Activated CD4-positive, alpha-beta T cell treated with anti-CD3 and anti-CD28 coated beads, Interleukin-2, amount 50 U/mL, for 24 hours (primary cell): ENCODE measurements at regions not wholly inside any gene's neighbourhood (a gene's known extent, or its start where the extent isn't known, plus 50 kb on each side); places are given as distances from the start of the nearest gene placed in this dataset.
"Not testable (repeated sequence)": the region's sequence is repeated elsewhere in the genome, so short reads cannot be mapped to it uniquely, and the experiment has no call there.

ENCODE experiments used
- DNase-seq, 2 donors: peaks; one replicate each; pipeline ENCODE4 v3.0.0-alpha.2; 2020; ENCODE audit warnings: low read depth in 1 of 2, low spot score in 1 of 2

DNA sequence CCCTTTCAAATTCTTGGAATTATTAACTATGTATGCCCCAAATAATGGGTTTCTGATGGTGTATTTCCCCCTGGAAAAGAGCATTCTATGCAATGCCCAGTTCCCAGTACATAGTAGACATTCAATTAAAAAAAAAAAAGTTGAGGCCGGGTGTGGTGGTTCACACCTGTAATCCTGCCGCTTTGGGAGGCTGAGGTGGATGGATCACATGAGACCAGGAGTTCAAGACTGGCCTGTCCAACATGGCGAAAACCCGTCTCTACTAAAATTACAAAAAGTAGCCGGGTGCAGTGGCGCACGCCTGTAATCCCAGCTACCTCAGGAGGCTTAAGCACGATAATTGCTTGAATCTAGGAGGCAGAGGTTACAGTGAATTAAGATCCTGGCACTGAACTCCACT is 83.3 kb upstream of the ZNF217 start:
- no peak for DNase-seq

DNA sequence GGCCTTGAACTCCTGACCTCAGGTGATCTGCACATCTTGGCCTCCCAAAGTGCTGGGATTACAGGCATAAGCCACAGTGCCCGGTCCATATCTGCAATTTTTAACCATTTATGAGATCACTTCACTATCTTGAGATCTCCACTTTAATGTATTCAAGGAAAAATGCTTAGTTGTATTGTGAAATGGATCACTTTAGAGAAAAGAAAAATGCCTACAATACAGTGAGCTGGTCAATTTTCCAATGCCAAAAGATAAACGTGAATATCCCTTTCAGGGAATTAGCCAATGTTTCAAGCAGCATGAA is 82.8 kb upstream of the ZNF217 start:
- no peak for DNase-seq

DNA sequence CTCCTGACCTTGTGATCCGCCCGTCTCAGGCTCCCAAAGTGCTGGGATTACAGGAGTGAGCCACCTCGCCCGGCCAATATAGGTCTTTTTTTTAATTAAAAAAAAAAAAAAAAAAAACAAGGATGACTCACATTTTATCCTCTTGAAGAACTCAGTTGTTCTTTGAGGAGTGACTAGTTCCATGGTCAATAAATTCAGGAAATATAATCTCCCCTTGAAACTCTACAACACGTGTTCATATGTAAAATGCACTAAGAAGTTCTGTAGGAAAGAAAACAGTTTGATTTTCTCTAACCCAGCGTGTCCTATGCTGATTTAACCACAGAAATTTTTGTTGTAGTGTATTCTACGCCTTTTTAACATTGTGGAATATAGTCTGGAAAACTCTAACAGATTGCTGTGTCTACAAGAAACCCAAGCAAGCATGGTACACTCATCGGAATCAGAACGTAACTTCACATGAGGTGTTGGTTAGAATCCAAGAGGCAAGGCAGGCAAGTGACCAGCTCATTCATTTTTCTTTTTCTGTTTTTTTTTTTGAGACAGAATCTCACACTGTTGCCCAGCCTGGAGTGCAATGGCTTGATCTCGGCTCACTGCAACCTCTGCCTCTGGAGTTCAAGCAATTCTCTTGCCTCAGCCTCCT is 79.0 kb upstream of the ZNF217 start:
- DNase-seq: no peak

DNA sequence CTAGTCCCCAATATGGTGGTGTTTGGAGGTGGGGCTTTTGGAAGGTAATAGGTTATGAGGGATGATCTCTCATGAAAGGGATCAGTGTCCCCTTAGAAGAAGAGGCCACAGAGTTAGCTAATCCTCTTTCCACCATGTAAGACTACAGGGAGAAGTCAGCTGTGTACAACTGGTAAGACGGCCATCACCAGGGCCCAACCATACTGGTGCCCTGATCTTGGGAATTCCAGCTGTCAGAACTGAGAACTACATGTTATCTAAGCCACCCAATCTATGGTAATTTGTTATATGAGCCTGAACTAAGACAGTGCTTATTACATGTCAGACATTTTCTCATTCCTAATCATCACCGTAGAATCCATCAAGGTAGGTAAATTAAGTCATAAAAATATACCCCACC is 77.7 kb upstream of the ZNF217 start:
- DNase-seq: no peak

- DNase-seq: not testable (repeated sequence)
Measured at GRCh38 chr20:53669517-53670313, 76.1 kb upstream of the ZNF217 start.

DNA sequence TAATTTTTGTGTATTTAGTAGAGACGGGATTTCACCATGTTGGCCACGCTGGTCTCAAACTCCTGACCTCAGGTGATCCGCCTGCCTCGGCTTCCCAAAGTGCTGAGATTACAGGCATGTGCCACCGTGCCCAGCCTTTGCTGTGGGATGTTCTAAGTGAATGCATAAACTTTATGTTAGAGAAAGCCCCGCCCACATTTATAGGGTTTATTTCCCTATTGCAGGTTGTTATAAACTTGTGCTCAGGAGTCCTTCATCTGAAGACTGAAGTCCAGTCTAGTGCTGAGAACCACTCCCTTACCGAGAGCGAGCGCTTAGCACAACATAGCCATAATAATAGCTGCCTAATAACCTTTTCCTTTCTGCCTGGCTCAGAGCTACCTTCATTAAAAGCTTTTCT is 75.4 kb upstream of the ZNF217 start:
- DNase-seq: no peak

DNA sequence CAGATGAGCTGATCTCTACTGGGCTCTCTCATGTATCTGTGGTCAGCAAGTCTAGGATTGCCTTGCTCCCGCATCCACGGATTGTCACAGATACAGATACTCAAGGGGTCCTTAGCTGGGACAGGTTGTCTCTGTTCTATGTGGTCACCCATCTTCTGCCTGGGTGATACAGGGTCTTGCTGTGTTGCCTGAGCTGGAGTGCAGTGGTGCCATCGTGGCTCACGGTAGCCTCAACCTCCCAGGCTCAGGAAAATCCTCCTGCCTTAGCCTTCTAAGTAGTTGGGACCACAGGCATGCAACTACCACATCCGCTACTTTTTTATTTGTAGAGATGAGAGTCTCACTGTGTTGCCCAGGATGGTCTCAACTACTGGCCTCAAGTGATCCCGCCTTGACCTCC is 72.5 kb upstream of the ZNF217 start:
- no peak for DNase-seq

DNA sequence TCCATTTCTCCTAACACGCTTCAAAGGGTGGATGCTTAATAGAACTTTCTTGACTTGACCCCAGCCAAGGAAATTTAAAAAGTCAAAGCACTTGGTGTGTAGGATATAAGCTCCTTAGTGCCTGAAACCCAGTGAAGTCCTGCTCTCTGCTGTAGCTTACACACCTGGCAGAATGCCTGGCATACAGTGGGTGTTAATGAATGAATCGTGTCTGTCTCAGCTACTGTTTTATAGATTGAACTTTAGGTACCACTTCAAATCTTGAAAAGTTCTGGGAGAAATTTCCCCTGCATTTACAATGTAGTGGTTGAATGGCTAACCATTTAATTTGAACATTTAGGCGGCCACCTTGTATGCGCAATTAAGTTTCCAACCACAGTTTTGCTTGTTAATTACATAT is 70.5 kb upstream of the ZNF217 start:
- DNase-seq: no peak

DNA sequence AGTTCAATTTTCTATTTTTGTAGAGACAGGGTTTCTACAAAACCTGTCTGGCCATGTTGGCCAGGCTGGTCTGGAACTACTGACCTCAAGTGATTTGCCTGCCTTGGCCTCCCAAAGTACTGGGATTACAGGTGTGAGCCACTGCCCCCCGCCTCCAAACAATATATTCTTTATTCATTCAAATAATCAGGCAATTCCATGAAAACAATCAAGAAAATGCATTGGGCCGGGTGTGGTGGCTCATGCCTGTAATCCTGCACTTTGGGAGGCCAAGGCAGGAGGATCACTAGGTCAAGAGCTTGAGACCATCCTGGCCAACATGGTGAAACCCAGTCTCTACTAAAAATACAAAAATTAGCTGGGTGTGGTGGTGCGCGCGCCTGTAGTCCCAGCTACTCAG is 69.9 kb upstream of the ZNF217 start:
- DNase-seq: not testable (repeated sequence)

- no peak for DNase-seq
Measured at GRCh38 chr20:53662595-53662994, 69.0 kb upstream of the ZNF217 start.

DNA sequence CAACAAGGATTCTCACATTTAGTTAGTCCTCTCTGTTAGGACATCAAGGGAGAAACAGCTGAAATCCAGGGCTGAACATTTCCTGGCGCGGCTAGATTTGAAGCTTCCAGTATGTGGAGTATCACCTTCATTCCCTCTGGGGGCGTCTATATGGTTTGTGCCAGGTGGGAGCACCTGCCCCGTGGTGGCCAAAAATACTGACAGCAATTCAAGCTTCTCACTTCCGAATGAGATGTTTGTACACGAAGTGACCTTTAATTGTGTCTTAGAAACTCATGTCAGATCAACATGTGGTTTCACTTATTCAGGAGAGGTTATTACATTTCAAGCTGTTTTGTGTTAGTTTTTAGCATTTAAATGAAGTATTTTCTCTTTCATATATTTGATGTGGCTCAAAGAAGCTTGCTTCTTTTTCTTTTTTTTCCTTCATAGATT is 67.3 kb upstream of the ZNF217 start:
- DNase-seq: no peak

DNA sequence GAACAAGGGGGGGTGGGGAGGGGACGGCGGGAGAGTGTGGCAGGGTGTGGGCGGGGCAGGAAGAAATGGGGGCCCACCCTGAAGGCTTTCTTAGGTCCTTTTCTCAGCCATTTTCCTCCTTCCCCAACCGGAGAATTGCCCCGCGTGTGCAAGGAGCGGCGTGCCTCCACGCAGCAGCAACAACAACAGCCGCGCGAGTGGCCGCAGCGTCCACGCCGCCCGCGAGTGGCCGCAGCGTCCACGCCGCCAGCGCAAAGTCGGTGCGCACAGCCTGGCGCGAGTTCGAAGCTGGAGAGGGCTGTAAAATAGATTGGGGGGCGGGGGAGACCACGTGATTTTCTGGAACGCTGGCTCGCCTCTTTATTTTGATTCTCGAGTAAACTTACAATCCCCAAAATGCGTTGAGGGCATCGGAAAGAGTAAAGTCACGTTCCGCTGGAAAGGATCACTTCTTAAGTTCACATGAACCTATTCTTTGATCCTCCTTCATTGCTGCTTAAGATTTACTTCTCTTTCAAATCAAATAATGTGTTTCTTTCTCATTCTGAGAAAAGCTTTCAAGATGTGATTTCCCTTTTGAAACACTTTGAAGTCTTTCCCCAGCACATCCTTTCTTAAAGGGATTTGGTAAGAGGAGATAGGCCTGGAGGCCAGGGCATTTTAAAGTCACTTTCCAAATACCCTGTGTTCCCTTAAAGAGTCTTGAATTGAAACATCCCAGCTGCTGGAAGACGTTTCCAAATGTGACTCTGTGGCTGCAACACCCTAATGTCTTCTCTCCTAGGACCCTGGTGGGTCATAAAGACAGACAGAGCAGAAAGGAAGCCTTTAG is 66.7 kb upstream of the ZNF217 start:
- DNase-seq: peak in 1 of 2 donors; percentile 31

DNA sequence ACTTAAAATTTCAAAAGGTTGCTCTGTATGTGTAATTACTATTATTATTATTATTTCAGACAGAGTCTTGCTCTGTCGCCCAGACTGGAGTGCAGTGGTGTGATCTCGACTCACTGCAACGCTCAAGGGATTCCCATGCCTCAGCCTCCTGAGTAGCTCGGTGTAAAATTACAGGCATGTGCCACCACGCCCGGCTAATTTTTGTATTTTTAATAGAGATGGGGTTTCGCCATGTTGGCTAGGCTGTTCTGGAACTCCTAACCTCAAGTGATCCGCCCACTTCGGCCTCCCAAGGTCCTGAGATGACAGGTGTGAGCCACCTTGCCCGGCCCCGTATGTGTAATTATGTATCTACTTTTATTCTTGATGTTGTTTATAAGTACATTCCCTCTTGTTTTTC is 65.3 kb upstream of the ZNF217 start:
- no peak for DNase-seq

GRCh38 chr20:53658322-53658721 is 64.7 kb upstream of the ZNF217 start:
- no peak for DNase-seq

GRCh38 chr20:53657732-53658131 is 64.1 kb upstream of the ZNF217 start:
- no peak for DNase-seq

GRCh38 chr20:53657279-53657678 is 63.6 kb upstream of the ZNF217 start:
- no peak for DNase-seq

DNA sequence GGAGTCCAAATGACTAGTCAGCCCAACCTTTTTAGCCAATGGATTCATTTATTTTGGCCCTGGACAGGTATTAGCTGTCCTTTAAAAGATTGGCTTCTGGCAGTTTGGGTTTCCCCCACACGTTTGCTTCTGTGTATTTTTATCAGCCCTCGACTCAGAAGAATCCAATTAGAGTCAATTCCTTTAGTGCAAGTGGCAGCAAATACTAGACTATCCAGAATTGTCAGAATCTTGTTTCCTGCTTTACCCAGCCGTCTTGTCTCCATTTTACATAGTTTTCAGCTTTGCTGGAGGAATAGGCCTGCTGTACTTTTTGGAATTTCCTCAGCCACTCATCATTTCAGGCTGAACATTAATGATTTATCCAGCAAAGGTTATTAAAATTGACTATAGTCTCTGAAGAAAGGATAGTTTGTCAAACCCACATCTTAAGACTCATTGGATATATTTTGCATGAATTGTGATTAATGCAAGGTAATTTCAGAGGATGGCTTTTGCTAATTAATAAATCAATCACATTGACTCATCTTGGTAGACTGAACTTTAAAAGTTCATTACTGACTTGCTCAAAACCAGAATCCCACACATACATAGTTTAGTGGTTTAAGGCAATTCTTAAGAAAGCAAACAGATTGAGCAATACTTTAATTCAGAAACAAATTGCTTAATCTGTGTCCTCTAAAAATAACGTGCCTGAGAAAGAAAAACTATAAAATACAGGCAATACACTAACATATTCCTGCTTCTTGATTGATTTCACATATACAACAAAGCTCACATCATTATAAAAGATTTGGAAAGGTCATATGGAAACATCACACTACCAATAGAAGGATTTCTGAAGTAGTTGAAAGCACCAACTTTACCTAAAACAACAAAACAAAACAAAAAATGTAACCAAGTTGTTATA is 62.9 kb upstream of the ZNF217 start:
- no peak for DNase-seq

- no peak for DNase-seq
Measured at GRCh38 chr20:53655625-53656292, 62.1 kb upstream of the ZNF217 start.

GRCh38 chr20:53654932-53655624 is 61.4 kb upstream of the ZNF217 start:
- no peak for DNase-seq

DNA sequence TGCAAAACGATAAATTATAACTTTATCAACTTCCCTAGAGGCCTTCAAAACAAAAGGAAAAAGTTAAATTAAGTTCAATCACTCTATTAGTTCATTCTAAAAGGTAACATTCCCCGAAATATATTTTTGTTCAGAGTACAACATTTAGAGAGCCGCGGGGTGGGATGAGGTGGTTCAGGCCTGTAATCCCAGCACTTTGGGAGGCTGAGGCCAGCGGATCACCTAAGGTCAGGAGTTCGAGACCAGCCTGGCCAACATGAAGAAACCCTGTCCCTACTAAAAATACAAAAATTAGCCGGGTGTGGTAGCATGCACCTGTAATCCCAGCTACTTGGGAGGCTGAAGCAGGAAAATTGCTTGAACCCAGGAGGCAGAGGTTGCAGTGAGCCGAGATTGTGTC is 60.9 kb upstream of the ZNF217 start:
- DNase-seq: not testable (repeated sequence)
